ENCODE measurements at regions not wholly inside any gene's neighbourhood (a gene's known extent, or its start where the extent isn't known, plus 50 kb on each side); places are given as distances from the start of the nearest gene placed in this dataset.

DNA sequence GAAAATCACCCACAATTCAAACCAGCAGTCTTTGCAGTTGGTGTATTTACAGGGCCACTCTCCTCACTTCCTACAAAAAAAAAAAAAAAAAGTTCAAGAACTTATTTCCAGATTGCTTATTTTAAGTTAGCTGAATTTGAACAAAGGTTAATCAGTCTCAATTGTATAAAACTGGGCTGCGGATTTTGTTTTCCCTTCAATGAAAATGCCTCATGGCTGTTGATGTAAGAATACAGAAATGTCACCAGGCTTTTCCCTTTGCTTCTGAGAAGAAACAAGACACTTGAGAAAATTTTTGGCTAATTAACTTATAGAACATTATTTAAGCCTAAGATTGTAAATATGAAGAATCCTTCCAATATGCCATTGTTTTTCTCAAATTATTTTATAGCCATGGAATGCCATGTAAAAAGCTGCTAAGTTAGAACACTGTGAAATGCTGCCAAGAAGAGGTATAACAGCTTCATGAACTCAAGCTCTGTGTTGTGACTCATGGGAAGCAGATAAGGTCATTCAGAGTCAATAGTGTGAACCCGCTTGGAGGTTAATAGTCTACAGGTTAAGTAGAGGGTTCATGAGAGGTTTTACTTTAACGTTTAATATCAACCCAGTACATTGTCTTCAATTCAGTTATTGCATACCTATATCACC is 84.3 kb upstream of the ABI3BP start:
- TF ChIP-seq, protein P1, sequence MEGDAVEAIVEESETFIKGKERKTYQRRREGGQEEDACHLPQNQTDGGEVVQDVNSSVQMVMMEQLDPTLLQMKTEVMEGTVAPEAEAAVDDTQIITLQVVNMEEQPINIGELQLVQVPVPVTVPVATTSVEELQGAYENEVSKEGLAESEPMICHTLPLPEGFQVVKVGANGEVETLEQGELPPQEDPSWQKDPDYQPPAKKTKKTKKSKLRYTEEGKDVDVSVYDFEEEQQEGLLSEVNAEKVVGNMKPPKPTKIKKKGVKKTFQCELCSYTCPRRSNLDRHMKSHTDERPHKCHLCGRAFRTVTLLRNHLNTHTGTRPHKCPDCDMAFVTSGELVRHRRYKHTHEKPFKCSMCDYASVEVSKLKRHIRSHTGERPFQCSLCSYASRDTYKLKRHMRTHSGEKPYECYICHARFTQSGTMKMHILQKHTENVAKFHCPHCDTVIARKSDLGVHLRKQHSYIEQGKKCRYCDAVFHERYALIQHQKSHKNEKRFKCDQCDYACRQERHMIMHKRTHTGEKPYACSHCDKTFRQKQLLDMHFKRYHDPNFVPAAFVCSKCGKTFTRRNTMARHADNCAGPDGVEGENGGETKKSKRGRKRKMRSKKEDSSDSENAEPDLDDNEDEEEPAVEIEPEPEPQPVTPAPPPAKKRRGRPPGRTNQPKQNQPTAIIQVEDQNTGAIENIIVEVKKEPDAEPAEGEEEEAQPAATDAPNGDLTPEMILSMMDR (IDR thresholded peaks at IDR 0.05; ENCODE audit: low read length) = no peak
- TF ChIP-seq EZH2 (IDR thresholded peaks at IDR 0.05; ENCODE audit: borderline replicate concordance, low read length) = no peak

Data from OCI-LY1 (cell line).